ENCODE measurements at regions not wholly inside any gene's neighbourhood (a gene's known extent, or its start where the extent isn't known, plus 50 kb on each side); places are given as distances from the start of the nearest gene placed in this dataset.

DNA sequence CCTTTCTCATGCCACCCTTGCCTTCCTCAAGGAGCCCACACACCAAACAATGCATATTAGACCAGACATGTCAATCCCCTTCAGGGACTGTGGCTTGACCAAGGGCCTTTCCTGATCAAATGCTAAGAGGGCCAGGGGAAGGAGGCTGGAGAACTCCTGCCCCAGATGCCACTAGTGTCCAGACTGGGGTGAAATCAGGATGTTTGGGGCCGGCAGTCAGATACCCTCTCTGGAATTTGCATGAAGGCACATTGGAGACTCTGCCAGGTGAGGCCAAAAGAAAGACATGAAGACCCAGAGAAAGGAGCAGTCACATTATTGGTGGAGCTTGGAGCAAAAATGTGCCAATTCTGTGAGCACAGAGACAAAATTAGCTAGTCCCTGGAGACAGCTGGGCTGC, 154.1 kb downstream of the TLE3 start:
- TF ChIP-seq, protein P1, sequence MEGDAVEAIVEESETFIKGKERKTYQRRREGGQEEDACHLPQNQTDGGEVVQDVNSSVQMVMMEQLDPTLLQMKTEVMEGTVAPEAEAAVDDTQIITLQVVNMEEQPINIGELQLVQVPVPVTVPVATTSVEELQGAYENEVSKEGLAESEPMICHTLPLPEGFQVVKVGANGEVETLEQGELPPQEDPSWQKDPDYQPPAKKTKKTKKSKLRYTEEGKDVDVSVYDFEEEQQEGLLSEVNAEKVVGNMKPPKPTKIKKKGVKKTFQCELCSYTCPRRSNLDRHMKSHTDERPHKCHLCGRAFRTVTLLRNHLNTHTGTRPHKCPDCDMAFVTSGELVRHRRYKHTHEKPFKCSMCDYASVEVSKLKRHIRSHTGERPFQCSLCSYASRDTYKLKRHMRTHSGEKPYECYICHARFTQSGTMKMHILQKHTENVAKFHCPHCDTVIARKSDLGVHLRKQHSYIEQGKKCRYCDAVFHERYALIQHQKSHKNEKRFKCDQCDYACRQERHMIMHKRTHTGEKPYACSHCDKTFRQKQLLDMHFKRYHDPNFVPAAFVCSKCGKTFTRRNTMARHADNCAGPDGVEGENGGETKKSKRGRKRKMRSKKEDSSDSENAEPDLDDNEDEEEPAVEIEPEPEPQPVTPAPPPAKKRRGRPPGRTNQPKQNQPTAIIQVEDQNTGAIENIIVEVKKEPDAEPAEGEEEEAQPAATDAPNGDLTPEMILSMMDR (optimal IDR thresholded peaks at IDR 0.05 in 1 of 3, IDR thresholded peaks at IDR 0.05 in 1 of 3, conservative IDR thresholded peaks at IDR 0.05 in 1 of 3; ENCODE audit: extremely low read depth in 1 of 3, insufficient read depth in 2 of 3, low read length in 3 of 3): no peak
- TF ChIP-seq EZH2 (IDR thresholded peaks at IDR 0.05; ENCODE audit: low read length): no peak

All from keratinocyte (primary cell).